Osteoblast (primary cell): ENCODE measurements at regions not wholly inside any gene's neighbourhood (a gene's known extent, or its start where the extent isn't known, plus 50 kb on each side); places are given as distances from the start of the nearest gene placed in this dataset.

Experiments used
- DNase-seq: peaks from one replicate; pipeline ENCODE4 v3.0.0; 2011; ENCODE audit warnings: low spot score, mixed read lengths; ENCODE audit not compliant: insufficient read length; ENCODE audit errors: missing footprints
- H2AFZ ChIP-seq: 2 replicates; pipeline ENCODE4 v1.6.0; 2011; ENCODE audit warnings: mild to moderate bottlenecking, low read length
- H3K27ac ChIP-seq: 2 replicates; pipeline ENCODE4 v1.5.1; 2011; ENCODE audit warnings: mild to moderate bottlenecking, low read depth, low read length, moderate library complexity
- H3K27me3 ChIP-seq: 2 replicates; pipeline ENCODE4 v1.6.0; 2012; ENCODE audit warnings: mild to moderate bottlenecking, control low read depth, inconsistent platforms, low read length, moderate library complexity; ENCODE audit not compliant: insufficient read depth
- H3K36me3 ChIP-seq: 2 replicates; pipeline ENCODE4 v1.5.1; 2011; ENCODE audit warnings: mild to moderate bottlenecking, low read length, control low read depth, moderate library complexity; ENCODE audit not compliant: insufficient read depth
- H3K4me1 ChIP-seq: 2 replicates; pipeline ENCODE4 v1.5.1; 2011; ENCODE audit warnings: mild to moderate bottlenecking, low read length, control low read depth, moderate library complexity; ENCODE audit not compliant: insufficient read depth
- H3K4me2 ChIP-seq: 2 replicates; pipeline ENCODE4 v1.6.0; 2011; ENCODE audit warnings: mild to moderate bottlenecking, low read length; ENCODE audit not compliant: insufficient read depth
- H3K4me3 ChIP-seq: fragments of 200-600 bp; sonication (generic); 3 replicates; pipeline ENCODE4 v1.5.1; 2012; ENCODE audit warnings: mild to moderate bottlenecking, low read length, inconsistent platforms; ENCODE audit not compliant: insufficient read depth
- H3K79me2 ChIP-seq: 2 replicates; pipeline ENCODE4 v1.6.0; 2012; ENCODE audit warnings: mild to moderate bottlenecking, low read length, control low read depth, inconsistent platforms; ENCODE audit not compliant: insufficient read depth
- H3K9me3 ChIP-seq: 2 replicates; pipeline ENCODE4 v1.5.1; 2011; ENCODE audit warnings: low read depth, low read length, control low read depth
- H4K20me1 ChIP-seq: 2 replicates; pipeline ENCODE4 v1.6.0; 2012; ENCODE audit warnings: mild to moderate bottlenecking, low read length, control low read depth; ENCODE audit not compliant: insufficient read depth
- TF ChIP-seq, protein P1 (sequence below): IDR thresholded peaks from 2 replicates; pipeline ENCODE4 v1.5.1; 2011; ENCODE audit warnings: mild to moderate bottlenecking, low read depth, low read length, moderate library complexity; ENCODE audit errors: extremely low read depth

DNA sequence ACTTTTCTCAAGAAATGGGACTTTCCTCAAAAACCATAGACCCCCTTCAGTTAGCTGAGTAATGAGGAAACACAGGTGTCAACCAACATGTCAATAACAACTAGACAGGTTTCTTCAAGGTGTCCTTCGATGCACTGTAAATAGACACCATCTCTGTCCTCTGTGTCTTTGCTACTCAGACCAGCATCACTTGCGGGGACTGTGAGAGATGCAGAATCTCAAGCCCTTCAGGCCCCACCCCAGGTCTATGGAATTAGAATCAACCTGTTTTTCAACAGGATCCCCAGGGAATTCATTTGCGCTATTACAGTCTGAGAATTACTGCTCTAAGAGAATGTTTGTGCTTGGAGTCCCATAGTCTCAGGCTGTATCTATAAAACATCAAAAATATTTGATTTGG lies 469.9 kb downstream of the COG6 start:
- Histone ChIP-seq H4K20me1 (no peaks in the 10 kb centered on the region), H3K9me3 (no peaks in the 10 kb centered on the region), H2AFZ (no peak overlapping the region), H3K79me2 (no peaks in the 10 kb centered on the region), H3K4me2 (no peak overlapping the region), H3K4me1 (peaks cover 15% of the 10 kb centered on the region), H3K27ac (no peak overlapping the region), H3K36me3 (no peaks in the 10 kb centered on the region), H3K27me3 (no peaks in the 10 kb centered on the region), H3K4me3 (no peak overlapping the region)
- TF ChIP-seq, protein P1, sequence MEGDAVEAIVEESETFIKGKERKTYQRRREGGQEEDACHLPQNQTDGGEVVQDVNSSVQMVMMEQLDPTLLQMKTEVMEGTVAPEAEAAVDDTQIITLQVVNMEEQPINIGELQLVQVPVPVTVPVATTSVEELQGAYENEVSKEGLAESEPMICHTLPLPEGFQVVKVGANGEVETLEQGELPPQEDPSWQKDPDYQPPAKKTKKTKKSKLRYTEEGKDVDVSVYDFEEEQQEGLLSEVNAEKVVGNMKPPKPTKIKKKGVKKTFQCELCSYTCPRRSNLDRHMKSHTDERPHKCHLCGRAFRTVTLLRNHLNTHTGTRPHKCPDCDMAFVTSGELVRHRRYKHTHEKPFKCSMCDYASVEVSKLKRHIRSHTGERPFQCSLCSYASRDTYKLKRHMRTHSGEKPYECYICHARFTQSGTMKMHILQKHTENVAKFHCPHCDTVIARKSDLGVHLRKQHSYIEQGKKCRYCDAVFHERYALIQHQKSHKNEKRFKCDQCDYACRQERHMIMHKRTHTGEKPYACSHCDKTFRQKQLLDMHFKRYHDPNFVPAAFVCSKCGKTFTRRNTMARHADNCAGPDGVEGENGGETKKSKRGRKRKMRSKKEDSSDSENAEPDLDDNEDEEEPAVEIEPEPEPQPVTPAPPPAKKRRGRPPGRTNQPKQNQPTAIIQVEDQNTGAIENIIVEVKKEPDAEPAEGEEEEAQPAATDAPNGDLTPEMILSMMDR, result no peak
- DNase-seq, result no peak

DNA sequence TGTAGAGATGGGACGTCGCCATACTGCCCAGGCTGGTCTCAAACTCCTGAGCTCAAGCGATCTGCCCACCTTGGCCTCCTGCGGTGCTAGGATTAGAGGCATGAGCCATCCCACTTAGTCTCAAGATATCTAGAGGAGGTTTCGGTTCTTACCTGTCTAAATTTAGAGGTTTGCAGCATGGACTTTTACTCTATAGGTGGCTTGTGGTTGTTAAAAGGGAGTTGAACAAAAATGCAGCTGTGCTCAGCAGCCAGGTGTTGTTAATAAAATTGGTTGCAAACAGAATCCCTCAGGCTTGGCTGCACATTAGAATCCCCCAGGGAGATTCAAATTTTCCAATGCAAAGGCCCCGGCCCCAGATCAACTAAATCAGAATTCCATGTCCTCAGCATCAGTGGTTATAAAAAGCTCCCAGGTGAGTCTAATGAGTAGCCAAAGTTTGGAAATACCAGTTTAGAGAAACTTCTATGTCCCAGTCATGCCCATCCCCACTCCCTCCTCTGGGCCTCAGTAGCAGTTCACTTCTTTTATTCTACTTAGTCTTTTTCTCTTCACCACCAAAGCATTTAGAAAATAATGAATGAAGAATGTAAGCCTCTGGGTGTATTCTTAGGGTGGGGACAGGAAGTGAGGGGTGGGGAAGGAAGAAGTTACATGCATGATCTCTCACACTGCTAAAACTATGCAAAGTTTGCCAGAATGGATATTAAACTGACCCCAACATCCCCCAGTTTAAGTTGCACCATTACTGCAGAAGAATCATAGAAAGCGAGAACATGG lies 471.0 kb downstream of the COG6 start:
- Histone ChIP-seq H3K9me3 (no peaks in the 10 kb centered on the region), H2AFZ (no peak overlapping the region), H3K27me3 (no peaks in the 10 kb centered on the region), H3K36me3 (no peaks in the 10 kb centered on the region), H3K4me3 (no peak overlapping the region), H3K4me2 (no peak overlapping the region), H3K27ac (no peak overlapping the region), H3K4me1 (peaks cover 3% of the 10 kb centered on the region), H4K20me1 (no peaks in the 10 kb centered on the region), H3K79me2 (no peaks in the 10 kb centered on the region)
- no peak for DNase-seq
- TF ChIP-seq, protein P1, result no peak

DNA sequence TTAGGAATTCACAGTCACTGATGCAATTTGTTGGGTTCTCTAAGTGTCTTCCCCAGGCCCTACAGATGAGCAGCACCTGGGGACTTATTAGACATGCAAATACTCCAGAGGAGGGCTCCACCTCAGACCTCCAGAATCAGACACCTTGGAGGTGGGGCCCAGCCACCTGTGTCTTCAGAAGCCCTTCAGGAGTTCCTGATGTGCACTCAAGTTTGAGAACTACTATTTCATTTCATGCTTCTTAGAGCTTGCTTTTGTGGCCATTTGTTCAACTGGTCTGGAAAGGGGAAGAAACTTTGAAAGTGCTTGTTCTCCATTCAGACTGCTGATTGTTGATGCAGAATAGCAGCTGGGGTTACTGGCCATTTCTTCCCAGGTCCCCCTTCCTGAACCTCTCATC lies 472.0 kb downstream of the COG6 start:
- TF ChIP-seq, protein P1, result no peak
- Histone ChIP-seq H4K20me1 (no peaks in the 10 kb centered on the region), H3K27ac (no peak overlapping the region), H3K4me2 (no peak overlapping the region), H3K9me3 (no peaks in the 10 kb centered on the region), H3K36me3 (no peaks in the 10 kb centered on the region), H3K27me3 (no peaks in the 10 kb centered on the region), H3K4me1 (no peaks in the 10 kb centered on the region), H3K79me2 (no peaks in the 10 kb centered on the region), H2AFZ (no peak overlapping the region), H3K4me3 (no peak overlapping the region)
- no peak for DNase-seq

DNA sequence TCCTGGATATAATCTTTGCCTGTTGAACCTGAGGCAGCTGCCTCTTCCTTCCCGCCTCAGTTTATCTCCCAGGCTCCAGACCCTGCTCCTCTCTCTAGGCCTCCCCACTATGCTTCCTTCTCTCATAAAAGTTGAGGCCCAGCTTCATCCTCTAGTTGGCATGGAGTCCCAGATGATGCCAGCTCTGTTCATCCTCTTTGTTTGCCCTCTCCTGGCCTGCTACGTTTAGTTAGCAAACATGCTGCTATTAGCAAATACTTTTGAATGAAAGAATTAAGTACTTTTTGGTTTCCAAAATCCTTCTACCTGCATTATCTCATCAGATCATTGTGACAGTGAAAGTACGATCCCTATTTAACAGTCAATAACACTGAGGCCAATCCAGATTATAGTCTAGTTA lies 472.5 kb downstream of the COG6 start:
- DNase-seq, result no peak
- H3K27ac ChIP-seq, result no peak overlapping the region
- H3K4me1 ChIP-seq, result no peaks in the 10 kb centered on the region
- TF ChIP-seq, protein P1, result no peak
- H3K36me3 ChIP-seq, result no peaks in the 10 kb centered on the region
- H3K4me3 ChIP-seq, result no peak overlapping the region
- no peaks in the 10 kb centered on the region for H4K20me1 ChIP-seq
- H3K79me2 ChIP-seq, result no peaks in the 10 kb centered on the region
- no peaks in the 10 kb centered on the region for H3K9me3 ChIP-seq
- no peaks in the 10 kb centered on the region for H3K27me3 ChIP-seq
- H3K4me2 ChIP-seq, result no peak overlapping the region
- no peak overlapping the region for H2AFZ ChIP-seq
